ENCODE measurements at regions not wholly inside any gene's neighbourhood (a gene's known extent, or its start where the extent isn't known, plus 50 kb on each side); places are given as distances from the start of the nearest gene placed in this dataset.

DNA sequence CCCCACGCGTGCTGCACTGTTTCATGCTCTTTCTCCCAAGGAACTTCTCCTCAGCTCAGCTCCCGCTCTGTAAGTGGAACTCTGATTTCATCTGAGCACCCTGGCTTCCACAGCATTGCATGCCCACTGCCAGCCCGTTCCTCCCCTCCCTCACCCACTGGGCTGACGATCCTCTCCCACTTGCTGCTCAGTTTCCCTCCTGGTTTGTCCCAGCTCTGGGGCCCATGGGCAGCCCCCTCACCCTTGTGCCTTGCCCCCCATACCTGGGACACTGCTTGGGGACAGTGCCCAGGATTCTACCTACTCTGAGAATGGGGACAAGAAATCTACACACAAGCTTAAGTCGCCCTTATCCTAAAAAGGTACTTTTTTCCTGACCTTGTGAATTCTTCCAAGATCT lies 115.9 kb upstream of the C1QTNF9B start:
- H3K9me3 ChIP-seq (ENCODE audit: severe bottlenecking) = no peaks in the 10 kb centered on the region
- no peaks in the 10 kb centered on the region for H3K27me3 ChIP-seq (ENCODE audit: insufficient read depth, poor library complexity, severe bottlenecking)
- no peaks in the 10 kb centered on the region for H3K36me3 ChIP-seq (ENCODE audit: low read depth)
- H3K27ac ChIP-seq (ENCODE audit: poor library complexity, severe bottlenecking) = no peak overlapping the region
- TF ChIP-seq, protein P1, sequence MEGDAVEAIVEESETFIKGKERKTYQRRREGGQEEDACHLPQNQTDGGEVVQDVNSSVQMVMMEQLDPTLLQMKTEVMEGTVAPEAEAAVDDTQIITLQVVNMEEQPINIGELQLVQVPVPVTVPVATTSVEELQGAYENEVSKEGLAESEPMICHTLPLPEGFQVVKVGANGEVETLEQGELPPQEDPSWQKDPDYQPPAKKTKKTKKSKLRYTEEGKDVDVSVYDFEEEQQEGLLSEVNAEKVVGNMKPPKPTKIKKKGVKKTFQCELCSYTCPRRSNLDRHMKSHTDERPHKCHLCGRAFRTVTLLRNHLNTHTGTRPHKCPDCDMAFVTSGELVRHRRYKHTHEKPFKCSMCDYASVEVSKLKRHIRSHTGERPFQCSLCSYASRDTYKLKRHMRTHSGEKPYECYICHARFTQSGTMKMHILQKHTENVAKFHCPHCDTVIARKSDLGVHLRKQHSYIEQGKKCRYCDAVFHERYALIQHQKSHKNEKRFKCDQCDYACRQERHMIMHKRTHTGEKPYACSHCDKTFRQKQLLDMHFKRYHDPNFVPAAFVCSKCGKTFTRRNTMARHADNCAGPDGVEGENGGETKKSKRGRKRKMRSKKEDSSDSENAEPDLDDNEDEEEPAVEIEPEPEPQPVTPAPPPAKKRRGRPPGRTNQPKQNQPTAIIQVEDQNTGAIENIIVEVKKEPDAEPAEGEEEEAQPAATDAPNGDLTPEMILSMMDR (IDR thresholded peaks at IDR 0.05; ENCODE audit: poor library complexity, severe bottlenecking) = no peak
- no peaks in the 10 kb centered on the region for H3K4me1 ChIP-seq (ENCODE audit: insufficient read depth, poor library complexity, severe bottlenecking)
- DNase-seq (ENCODE audit: low spot score) (no peak), ATAC-seq (ENCODE audit: low read depth) (no peak)
- no peak overlapping the region for H3K4me3 ChIP-seq (ENCODE audit: severe bottlenecking)

DNA sequence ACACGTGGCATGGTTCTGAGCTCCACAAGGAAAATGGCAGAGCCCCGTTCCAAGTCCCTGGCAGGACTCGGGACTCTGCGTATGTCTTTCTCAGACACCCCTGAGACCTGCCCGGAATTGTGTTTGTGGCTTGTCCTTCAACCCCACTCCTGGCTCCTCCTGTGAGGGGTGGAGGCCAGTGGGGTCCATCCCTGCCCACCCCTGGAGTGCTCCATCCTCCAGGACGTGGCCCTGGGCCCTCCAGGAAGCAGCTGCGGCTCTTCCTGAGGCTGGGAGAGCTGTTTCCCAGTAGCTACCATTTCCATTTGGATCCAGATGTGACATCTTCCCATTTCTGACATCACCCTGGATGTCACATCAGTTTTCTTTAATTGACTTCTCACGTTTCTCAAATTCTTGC lies 118.7 kb upstream of the C1QTNF9B start:
- no peaks in the 10 kb centered on the region for H3K9me3 ChIP-seq (ENCODE audit: severe bottlenecking)
- ATAC-seq (ENCODE audit: low read depth) = no peak
- H3K27ac ChIP-seq (ENCODE audit: poor library complexity, severe bottlenecking) = no peak overlapping the region
- no peak overlapping the region for H3K4me3 ChIP-seq (ENCODE audit: severe bottlenecking)
- H3K36me3 ChIP-seq (ENCODE audit: low read depth) = no peaks in the 10 kb centered on the region
- TF ChIP-seq, protein P1 (IDR thresholded peaks at IDR 0.05; ENCODE audit: poor library complexity, severe bottlenecking) = no peak
- no peaks in the 10 kb centered on the region for H3K4me1 ChIP-seq (ENCODE audit: insufficient read depth, poor library complexity, severe bottlenecking)
- no peaks in the 10 kb centered on the region for H3K27me3 ChIP-seq (ENCODE audit: insufficient read depth, poor library complexity, severe bottlenecking)
- no peak for DNase-seq (ENCODE audit: low spot score)

DNA sequence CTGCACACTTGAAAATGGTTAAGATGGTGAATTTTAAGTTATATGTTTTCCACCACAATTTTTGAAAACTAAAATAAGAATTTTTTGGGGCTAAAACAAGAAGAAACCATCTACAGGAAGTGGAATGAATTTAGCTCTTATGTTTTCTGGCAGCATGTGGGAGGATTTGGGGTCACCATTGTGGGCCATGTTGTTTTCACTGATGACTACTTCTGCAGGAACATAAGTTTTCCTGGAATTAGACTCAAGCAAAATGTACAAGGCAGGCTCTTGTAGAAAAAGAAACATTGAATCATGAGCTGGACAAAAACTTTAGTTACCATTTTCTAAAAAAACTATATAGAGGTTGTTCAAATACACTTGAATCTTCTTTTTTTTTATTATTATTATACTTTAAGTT lies 125.3 kb upstream of the C1QTNF9B start:
- Histone ChIP-seq H3K36me3 (ENCODE audit: low read depth) (no peaks in the 10 kb centered on the region), H3K27ac (ENCODE audit: poor library complexity, severe bottlenecking) (no peak overlapping the region), H3K4me3 (ENCODE audit: severe bottlenecking) (no peak overlapping the region), H3K4me1 (ENCODE audit: insufficient read depth, poor library complexity, severe bottlenecking) (no peaks in the 10 kb centered on the region), H3K9me3 (ENCODE audit: severe bottlenecking) (no peaks in the 10 kb centered on the region), H3K27me3 (ENCODE audit: insufficient read depth, poor library complexity, severe bottlenecking) (no peaks in the 10 kb centered on the region)
- DNase-seq (ENCODE audit: low spot score) (no peak), ATAC-seq (ENCODE audit: low read depth) (no peak)
- TF ChIP-seq, protein P1 (IDR thresholded peaks at IDR 0.05; ENCODE audit: poor library complexity, severe bottlenecking) = no peak

DNA sequence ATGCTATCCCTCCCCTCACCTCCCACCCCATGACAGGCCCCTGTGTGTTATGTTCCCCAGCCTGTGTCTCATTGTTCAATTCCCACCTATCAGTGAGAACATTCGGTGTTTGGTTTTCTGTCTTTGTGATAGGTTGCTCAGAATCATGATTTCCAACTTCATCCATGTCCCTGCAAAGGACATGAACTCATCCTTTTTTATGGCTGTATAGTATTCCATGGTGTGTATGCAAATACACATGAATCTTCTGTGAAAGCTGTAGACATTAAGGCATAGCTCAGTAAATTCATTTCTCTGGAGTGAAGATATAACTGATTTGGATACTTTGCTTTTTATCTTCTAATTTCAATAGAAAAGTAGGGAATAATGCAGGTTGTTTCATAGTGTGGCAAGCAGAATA lies 125.8 kb upstream of the C1QTNF9B start:
- H3K27me3 ChIP-seq (ENCODE audit: insufficient read depth, poor library complexity, severe bottlenecking) = no peaks in the 10 kb centered on the region
- no peaks in the 10 kb centered on the region for H3K36me3 ChIP-seq (ENCODE audit: low read depth)
- no peak overlapping the region for H3K27ac ChIP-seq (ENCODE audit: poor library complexity, severe bottlenecking)
- no peak for ATAC-seq (ENCODE audit: low read depth)
- TF ChIP-seq, protein P1 (IDR thresholded peaks at IDR 0.05; ENCODE audit: poor library complexity, severe bottlenecking) = no peak
- H3K9me3 ChIP-seq (ENCODE audit: severe bottlenecking) = no peaks in the 10 kb centered on the region
- H3K4me3 ChIP-seq (ENCODE audit: severe bottlenecking) = no peak overlapping the region
- H3K4me1 ChIP-seq (ENCODE audit: insufficient read depth, poor library complexity, severe bottlenecking) = no peaks in the 10 kb centered on the region
- no peak for DNase-seq (ENCODE audit: low spot score)

DNA sequence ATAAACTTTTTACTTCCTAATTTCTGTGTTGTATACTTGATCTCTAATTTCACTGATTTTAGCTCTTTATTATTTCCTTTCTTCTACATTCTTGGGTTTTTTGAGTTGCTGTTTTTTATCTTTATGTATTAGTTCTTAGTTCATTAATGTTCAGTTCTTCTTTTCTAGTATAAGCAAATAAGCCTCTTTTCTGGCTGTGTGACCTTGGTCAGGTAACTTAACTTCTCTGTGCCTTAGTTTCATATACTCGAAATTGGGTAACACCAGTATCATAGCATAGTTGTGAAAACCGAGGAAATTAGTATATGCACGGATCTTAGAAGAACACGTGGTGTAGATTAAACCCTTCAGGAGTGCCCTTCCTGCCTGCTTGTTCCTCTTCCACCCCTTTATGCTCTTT lies 130.2 kb upstream of the C1QTNF9B start:
- TF ChIP-seq, protein P1 (IDR thresholded peaks at IDR 0.05; ENCODE audit: poor library complexity, severe bottlenecking) = no peak
- no peak for ATAC-seq (ENCODE audit: low read depth)
- H3K4me1 ChIP-seq (ENCODE audit: insufficient read depth, poor library complexity, severe bottlenecking) = no peaks in the 10 kb centered on the region
- no peaks in the 10 kb centered on the region for H3K36me3 ChIP-seq (ENCODE audit: low read depth)
- H3K4me3 ChIP-seq (ENCODE audit: severe bottlenecking) = no peak overlapping the region
- H3K27ac ChIP-seq (ENCODE audit: poor library complexity, severe bottlenecking) = no peak overlapping the region
- no peaks in the 10 kb centered on the region for H3K9me3 ChIP-seq (ENCODE audit: severe bottlenecking)
- no peak for DNase-seq (ENCODE audit: low spot score)
- H3K27me3 ChIP-seq (ENCODE audit: insufficient read depth, poor library complexity, severe bottlenecking) = no peaks in the 10 kb centered on the region

Measured in RWPE2 (cell line).